HFF-Myc (cell line): ENCODE measurements at regions not wholly inside any gene's neighbourhood (a gene's known extent, or its start where the extent isn't known, plus 50 kb on each side); places are given as distances from the start of the nearest gene placed in this dataset.
"Not testable (repeated sequence)": the region's sequence is repeated elsewhere in the genome, so short reads cannot be mapped to it uniquely, and the experiment has no call there.

Source experiments
- DNase-seq: peaks from one replicate; pipeline ENCODE4 v3.0.0-alpha.2; 2011; ENCODE audit warnings: low read depth; ENCODE audit errors: extremely low read depth
- H3K4me3 ChIP-seq: replicated peaks from 2 replicates; pipeline ENCODE4 v1.5.1; 2011; ENCODE audit warnings: low read depth, mild to moderate bottlenecking, control low read depth, low read length
- CTCF ChIP-seq: IDR thresholded peaks from 2 replicates; pipeline ENCODE4 v1.5.1; 2012; ENCODE audit warnings: mild to moderate bottlenecking, low read depth, low read length, control low read depth; ENCODE audit errors: missing control alignments

- H3K4me3 ChIP-seq, result no peak overlapping the region
- DNase-seq, result no peak
- TF ChIP-seq CTCF, result no peak
Observed at GRCh38 chr6:68069921-68070710, 565.0 kb upstream of the ADGRB3 start.

DNA sequence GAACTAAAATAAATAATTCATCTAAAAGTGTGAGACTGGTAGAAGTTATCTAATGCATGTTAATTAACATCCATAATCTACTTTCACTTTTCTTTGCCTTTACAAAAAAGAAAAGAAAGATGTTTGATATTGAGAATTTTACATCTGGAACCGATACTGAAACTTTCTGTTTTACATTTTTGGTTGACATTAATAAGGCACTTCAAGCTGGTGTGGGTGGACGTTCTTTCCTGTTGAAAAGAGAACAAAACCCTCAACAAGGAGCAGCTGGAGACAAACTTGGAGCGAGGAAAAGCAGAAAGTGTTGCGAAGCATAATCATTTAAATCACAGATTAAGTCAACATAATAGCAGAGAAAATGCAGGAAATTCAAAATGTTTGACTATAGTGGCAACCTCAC is 575.2 kb upstream of the ADGRB3 start:
- DNase-seq, result no peak
- TF ChIP-seq CTCF, result no peak
- H3K4me3 ChIP-seq, result no peak overlapping the region

- TF ChIP-seq CTCF, result no peak
- no peak for DNase-seq
- H3K4me3 ChIP-seq, result no peak overlapping the region
Observed at GRCh38 chr6:68059261-68059660, 575.8 kb upstream of the ADGRB3 start.

DNA sequence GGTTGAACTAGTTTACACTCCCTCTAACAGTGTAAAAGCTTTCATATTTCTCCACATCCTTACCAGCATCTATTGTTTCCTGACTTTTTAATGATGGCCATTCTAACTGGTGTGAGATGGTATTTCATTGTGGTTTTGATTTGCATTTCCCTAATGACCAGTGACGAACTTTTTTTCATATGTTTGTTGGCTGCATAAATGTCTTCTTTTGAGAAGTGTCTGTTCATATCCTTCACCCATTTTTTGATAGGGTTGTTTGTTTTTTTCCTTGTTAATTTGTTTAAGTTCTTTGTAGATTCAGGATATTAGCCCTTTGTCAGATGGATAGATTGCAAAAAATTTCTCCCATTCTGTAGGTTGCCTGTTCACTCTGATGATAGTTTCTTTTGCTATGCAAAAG is 578.5 kb upstream of the ADGRB3 start:
- H3K4me3 ChIP-seq, DNase-seq: not testable (repeated sequence)

DNA sequence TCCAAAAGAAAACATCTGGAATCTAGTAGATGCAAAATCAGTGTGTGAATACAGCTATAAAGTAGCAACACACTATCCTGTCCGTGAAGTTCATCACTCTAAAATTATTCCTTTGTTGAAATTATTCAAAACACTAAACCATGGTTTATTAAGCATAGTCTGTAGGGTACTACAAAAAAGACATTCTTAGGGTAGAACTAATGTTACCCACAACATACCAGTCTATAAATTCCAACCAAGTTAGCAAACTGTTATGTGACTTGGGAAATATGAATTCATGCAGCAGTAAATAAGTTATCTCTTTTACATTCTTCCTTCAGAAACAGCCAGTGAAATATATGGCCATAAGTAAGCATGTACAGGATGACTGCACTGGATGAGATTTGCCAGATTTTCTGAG is 580.3 kb upstream of the ADGRB3 start:
- DNase-seq, result no peak
- H3K4me3 ChIP-seq, result no peak overlapping the region
- no peak for TF ChIP-seq CTCF

DNA sequence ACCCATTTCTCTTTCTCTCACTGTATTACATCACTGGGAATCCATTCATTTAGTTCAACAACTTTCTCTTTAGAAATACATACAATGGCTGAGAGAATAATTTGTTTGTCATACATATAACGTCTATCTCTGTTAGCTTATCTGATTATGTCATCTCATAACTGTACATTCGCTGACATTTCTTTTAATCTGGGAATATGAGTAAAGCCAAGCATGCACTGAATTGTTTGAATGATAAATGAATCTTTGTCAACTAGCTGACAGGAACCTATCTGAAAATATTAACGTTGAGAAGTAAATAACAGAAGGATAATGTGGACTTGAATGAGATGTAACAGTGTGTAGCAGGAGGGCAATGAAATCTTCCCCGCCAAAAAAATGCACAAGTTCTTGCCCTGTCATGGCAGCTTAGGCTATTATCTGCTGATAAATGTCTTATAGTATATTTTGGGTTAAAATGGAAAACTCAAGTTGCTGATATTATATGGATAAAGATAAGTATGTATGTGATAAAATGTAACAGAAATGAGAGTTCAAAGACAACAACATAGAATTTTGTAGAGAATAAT is 581.2 kb upstream of the ADGRB3 start:
- H3K4me3 ChIP-seq, result no peak overlapping the region
- no peak for DNase-seq
- no peak for TF ChIP-seq CTCF

DNA sequence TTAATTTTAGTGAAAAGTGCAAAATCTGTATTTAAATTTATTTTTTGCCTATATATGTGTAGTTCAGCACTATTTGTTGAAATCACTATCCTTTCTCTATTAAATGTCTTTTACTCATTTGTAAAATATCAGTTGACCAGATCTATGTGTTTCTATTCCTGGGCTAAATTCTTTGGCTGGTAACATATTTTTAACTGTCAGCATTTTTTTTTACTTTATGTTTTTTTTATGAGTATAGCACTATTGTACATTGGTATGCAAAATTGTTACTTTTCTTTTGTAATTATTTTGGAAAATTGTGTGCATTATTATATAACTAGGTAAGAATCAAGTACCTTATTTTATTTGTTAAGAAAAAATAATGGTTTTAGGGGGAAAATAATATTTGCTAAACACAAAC is 582.8 kb upstream of the ADGRB3 start:
- no peak overlapping the region for H3K4me3 ChIP-seq
- no peak for DNase-seq
- no peak for TF ChIP-seq CTCF
